ENCODE measurements at regions not wholly inside any gene's neighbourhood (a gene's known extent, or its start where the extent isn't known, plus 50 kb on each side); places are given as distances from the start of the nearest gene placed in this dataset.
"Not testable (repeated sequence)": the region's sequence is repeated elsewhere in the genome, so short reads cannot be mapped to it uniquely, and the experiment has no call there.

DNA sequence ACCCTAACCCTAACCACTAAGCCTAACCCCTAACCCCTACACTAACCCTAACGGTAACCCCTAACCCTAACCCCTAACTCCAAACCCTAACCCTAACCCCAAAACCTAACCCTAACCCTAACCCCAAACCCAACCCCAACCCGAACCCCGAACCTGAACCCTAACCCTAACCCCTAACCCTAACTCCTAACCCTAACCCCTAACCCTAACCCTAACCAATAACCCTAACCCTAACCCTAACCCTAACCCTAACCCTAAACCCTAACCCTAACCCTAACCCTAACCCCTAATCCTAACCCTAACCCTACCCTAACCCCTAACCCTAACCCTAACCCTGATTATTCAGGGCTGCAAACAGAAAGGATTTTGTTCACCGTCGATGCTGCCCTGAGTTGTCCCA, 144.6 kb upstream of the DUSP22 start:
- ATAC-seq; intact Hi-C loops (cut with micrococcal nuclease); H3K36me3 Mint-ChIP-seq (ENCODE audit: low read depth); H3K27ac Mint-ChIP-seq; POLR2A ChIA-PET; H3K9me3 Mint-ChIP-seq; H3K4me3 Mint-ChIP-seq; DNase-seq; H3K4me1 Mint-ChIP-seq (ENCODE audit: low read depth): not testable (repeated sequence)
- CTCF ChIA-PET: interaction anchor here (1.1 to 2.0 kb wide), 10 partner anchors 17 to 536 kb away, joined by 3 to 11 read pairs (median 4); no protein-coding TSS in a partner anchor
- H3K27me3 Mint-ChIP-seq: peaks cover 10% of the 10 kb centered on the region

DNA sequence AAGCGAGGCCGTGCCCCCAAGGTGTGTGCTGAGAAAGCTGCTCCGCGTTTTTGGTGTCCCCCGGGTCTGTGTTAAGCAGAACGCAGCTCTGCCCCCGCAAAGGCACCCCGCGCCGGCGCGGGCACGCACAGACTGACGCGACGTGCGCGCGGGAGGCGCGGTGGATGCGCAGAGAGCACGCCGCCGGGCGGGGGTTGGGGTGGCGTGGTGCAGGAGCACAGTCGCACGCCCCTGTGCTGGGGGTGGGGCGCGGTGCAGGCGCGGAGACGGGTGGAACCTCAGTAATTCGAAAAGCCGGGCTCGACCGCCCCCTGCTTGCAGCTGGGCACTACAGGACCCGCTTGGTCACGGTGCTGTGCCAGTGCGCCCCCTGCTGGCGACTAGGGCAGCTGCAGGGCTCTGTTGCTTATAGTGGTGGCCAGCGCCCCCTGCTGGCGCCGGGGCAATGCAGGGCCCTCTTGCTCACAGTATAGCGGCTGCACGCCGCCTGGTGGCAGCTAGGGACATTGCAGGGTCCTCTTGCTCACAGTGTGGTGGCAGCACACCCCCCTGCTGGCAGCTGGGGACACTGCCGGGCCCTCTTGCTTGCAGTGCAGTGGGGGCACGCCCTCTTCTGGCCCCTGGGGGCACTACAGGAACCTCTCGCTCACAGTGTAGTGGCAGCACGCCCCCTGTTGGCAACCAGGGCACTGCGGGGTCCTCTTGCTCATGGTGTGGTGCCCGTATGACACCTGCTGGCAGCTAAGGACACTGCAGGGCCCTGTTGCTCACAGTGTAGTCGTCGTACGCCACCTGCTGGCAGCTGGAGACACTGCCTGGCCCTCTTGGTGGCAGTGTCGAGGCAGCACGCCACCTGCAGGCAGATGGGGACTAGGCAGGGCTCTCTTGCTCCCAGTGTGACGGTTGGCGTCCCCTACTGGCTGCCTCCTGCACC, 144.0 kb upstream of the DUSP22 start:
- TF ChIP-seq, protein P1, sequence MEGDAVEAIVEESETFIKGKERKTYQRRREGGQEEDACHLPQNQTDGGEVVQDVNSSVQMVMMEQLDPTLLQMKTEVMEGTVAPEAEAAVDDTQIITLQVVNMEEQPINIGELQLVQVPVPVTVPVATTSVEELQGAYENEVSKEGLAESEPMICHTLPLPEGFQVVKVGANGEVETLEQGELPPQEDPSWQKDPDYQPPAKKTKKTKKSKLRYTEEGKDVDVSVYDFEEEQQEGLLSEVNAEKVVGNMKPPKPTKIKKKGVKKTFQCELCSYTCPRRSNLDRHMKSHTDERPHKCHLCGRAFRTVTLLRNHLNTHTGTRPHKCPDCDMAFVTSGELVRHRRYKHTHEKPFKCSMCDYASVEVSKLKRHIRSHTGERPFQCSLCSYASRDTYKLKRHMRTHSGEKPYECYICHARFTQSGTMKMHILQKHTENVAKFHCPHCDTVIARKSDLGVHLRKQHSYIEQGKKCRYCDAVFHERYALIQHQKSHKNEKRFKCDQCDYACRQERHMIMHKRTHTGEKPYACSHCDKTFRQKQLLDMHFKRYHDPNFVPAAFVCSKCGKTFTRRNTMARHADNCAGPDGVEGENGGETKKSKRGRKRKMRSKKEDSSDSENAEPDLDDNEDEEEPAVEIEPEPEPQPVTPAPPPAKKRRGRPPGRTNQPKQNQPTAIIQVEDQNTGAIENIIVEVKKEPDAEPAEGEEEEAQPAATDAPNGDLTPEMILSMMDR (IDR thresholded peaks at IDR 0.05): peak; percentile 100
- CTCF ChIA-PET: interaction anchor here (0.6 to 2.0 kb wide), 13 partner anchors 16 to 535 kb away, joined by 3 to 11 read pairs (median 3); partner anchors contain the start of gene IRF4
- H3K4me1 Mint-ChIP-seq (ENCODE audit: low read depth); H3K36me3 Mint-ChIP-seq (ENCODE audit: low read depth); H3K4me3 Mint-ChIP-seq; intact Hi-C loops (cut with micrococcal nuclease); H3K27ac Mint-ChIP-seq; POLR2A ChIA-PET; H3K9me3 Mint-ChIP-seq: not testable (repeated sequence)
- ATAC-seq (peak; percentile 91), DNase-seq (peak; percentile 98)
- peaks cover 12% of the 10 kb centered on the region for H3K27me3 Mint-ChIP-seq

DNA sequence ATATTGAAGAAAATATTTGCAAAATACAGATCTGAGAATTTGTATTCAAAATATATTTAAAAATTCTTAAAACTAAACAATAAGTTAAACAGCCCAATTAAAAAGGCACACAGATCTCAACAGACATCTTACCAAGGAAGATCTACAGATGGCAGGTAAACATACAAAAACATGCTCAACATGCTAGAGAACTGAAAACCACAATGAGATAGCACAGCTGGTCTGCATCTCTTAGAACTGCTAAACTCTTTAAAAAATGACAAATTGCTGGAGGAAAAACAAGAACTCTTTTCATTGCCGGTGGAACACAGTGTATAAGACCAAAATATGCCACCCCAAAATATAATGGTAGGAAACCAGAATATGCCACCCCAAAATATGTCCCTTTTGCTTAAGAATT, 142.1 kb upstream of the DUSP22 start:
- peaks cover 19% of the 10 kb centered on the region for H3K4me1 Mint-ChIP-seq (ENCODE audit: low read depth)
- H3K9me3 Mint-ChIP-seq; H3K36me3 Mint-ChIP-seq (ENCODE audit: low read depth); intact Hi-C loops (cut with micrococcal nuclease); DNase-seq; H3K4me3 Mint-ChIP-seq; POLR2A ChIA-PET; ATAC-seq; H3K27ac Mint-ChIP-seq: not testable (repeated sequence)
- peaks cover 21% of the 10 kb centered on the region for H3K27me3 Mint-ChIP-seq
- CTCF ChIA-PET: interaction anchor here (0.7 kb wide), 1 partner anchor 89 kb away, joined by 3 read pairs; no protein-coding TSS in a partner anchor

GRCh38 chr6:152436-152835, 139.9 kb upstream of the DUSP22 start:
- POLR2A ChIA-PET: not testable (repeated sequence)

GRCh38 chr6:153026-153425, 139.3 kb upstream of the DUSP22 start:
- H3K36me3 Mint-ChIP-seq (ENCODE audit: low read depth); POLR2A ChIA-PET; H3K27ac Mint-ChIP-seq; DNase-seq; ATAC-seq; H3K4me3 Mint-ChIP-seq; H3K9me3 Mint-ChIP-seq; CTCF ChIA-PET; intact Hi-C loops (cut with micrococcal nuclease): not testable (repeated sequence)
- Mint-ChIP-seq H3K27me3 (peaks cover 39% of the 10 kb centered on the region), H3K4me1 (ENCODE audit: low read depth) (peaks cover 27% of the 10 kb centered on the region)

More at GRCh38 chr6:152436-152835, 139.9 kb upstream of the DUSP22 start:
- ATAC-seq; H3K36me3 Mint-ChIP-seq (ENCODE audit: low read depth); H3K9me3 Mint-ChIP-seq; H3K27ac Mint-ChIP-seq; intact Hi-C loops (cut with micrococcal nuclease); CTCF ChIA-PET; DNase-seq; H3K4me3 Mint-ChIP-seq: not testable (repeated sequence)
- Mint-ChIP-seq H3K4me1 (ENCODE audit: low read depth) (peaks cover 27% of the 10 kb centered on the region), H3K27me3 (peaks cover 36% of the 10 kb centered on the region)

GRCh38 chr6:153867-154266, 138.4 kb upstream of the DUSP22 start:
- ChIA-PET CTCF (interaction anchor here (1.5 kb wide), 1 partner anchor 15 kb away, joined by 8 read pairs; no protein-coding TSS in a partner anchor), POLR2A (interaction anchor here (1.0 kb wide), 1 partner anchor 187 kb away, joined by 4 read pairs; no protein-coding TSS in a partner anchor)
- ATAC-seq; H3K36me3 Mint-ChIP-seq (ENCODE audit: low read depth); H3K4me3 Mint-ChIP-seq; H3K9me3 Mint-ChIP-seq; H3K27ac Mint-ChIP-seq; intact Hi-C loops (cut with micrococcal nuclease); DNase-seq: not testable (repeated sequence)
- Mint-ChIP-seq H3K4me1 (ENCODE audit: low read depth) (peaks cover 27% of the 10 kb centered on the region), H3K27me3 (peaks cover 45% of the 10 kb centered on the region)

GRCh38 chr6:154321-155092, 137.8 kb upstream of the DUSP22 start:
- ATAC-seq; H3K9me3 Mint-ChIP-seq; H3K36me3 Mint-ChIP-seq (ENCODE audit: low read depth); H3K27ac Mint-ChIP-seq; H3K4me3 Mint-ChIP-seq; intact Hi-C loops (cut with micrococcal nuclease): not testable (repeated sequence)
- H3K4me1 Mint-ChIP-seq (ENCODE audit: low read depth): peaks cover 27% of the 10 kb centered on the region
- CTCF ChIA-PET: interaction anchor here (0.7 to 1.5 kb wide), 3 partner anchors 13 to 201 kb away, joined by 3 to 8 read pairs (median 4); no protein-coding TSS in a partner anchor
- H3K27me3 Mint-ChIP-seq: peaks cover 47% of the 10 kb centered on the region
- POLR2A ChIA-PET: interaction anchor here (0.6 to 1.0 kb wide), 2 partner anchors 187 to 291 kb away, joined by 3 to 4 read pairs; no protein-coding TSS in a partner anchor
- peak; percentile 44 for DNase-seq
